Muscle of leg (tissue), 3 donors: ENCODE measurements at regions not wholly inside any gene's neighbourhood (a gene's known extent, or its start where the extent isn't known, plus 50 kb on each side); places are given as distances from the start of the nearest gene placed in this dataset.

Source experiments
- DNase-seq: peaks from one replicate; pipeline ENCODE4 v3.0.0; 2013
- H3K27ac ChIP-seq: one replicate; pipeline ENCODE4 v1.5.1; 2013; ENCODE audit warnings: mild to moderate bottlenecking, low read length, control low read depth
- H3K27me3 ChIP-seq: one replicate; pipeline ENCODE4 v1.6.1; 2013; ENCODE audit warnings: low read length; ENCODE audit not compliant: control insufficient read depth, insufficient read depth
- H3K36me3 ChIP-seq: one replicate; pipeline ENCODE4 v1.6.1; 2013; ENCODE audit warnings: low read length; ENCODE audit not compliant: control insufficient read depth, insufficient read depth
- H3K4me1 ChIP-seq: one replicate; pipeline ENCODE4 v1.6.1; 2013; ENCODE audit warnings: low read length; ENCODE audit not compliant: control insufficient read depth, insufficient read depth
- H3K4me3 ChIP-seq: one replicate; pipeline ENCODE4 v1.5.1; 2013; ENCODE audit warnings: low read length, control low read depth
- H3K9me3 ChIP-seq: replicated peaks from 2 replicates; pipeline ENCODE4 v1.6.1; 2013; ENCODE audit warnings: low read depth, low read length; ENCODE audit not compliant: control insufficient read depth
- WGBS: methylation state at CpG from one replicate; pipeline ENCODE4 v1.1.5; 2013; ENCODE audit warnings: missing lambda C conversion rate; ENCODE audit not compliant: insufficient coverage; 5-methylcytosine and 5-hydroxymethylcytosine counted together

- no peak overlapping the region for H3K4me3 ChIP-seq
- H3K27me3 ChIP-seq, result no peaks in the 10 kb centered on the region
- no peak for DNase-seq
- WGBS, result no CpG with 5 or more reads among the region's 1 CpG
- H3K36me3 ChIP-seq, result no peaks in the 10 kb centered on the region
- no peaks in the 10 kb centered on the region for H3K9me3 ChIP-seq
- no peaks in the 10 kb centered on the region for H3K4me1 ChIP-seq
- H3K27ac ChIP-seq, result no peak overlapping the region
Measured at GRCh38 chr3:28924744-28925360, 356.0 kb upstream of the RBMS3 start.

DNA sequence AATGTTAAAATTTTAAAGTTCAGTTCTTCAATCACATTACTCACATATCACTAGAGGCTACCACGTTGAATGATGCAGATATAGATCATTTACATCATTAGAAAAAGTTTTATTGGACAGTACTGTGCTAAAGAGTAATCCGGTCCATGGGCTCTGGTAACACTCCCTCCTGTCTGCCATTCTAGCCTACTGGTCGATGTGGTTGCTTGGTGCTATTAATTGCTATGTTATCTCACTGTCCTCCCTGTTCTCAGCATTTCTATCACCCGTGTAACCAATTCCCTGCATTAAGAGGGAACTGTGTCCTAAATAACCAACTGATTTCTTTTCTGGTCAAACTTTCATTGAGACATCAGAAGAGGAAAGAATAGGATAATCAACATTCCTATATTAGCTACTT is 347.5 kb upstream of the RBMS3 start:
- no peak overlapping the region for H3K27ac ChIP-seq
- no peaks in the 10 kb centered on the region for H3K9me3 ChIP-seq
- no peak for DNase-seq
- H3K27me3 ChIP-seq, result no peaks in the 10 kb centered on the region
- H3K4me1 ChIP-seq, result no peaks in the 10 kb centered on the region
- WGBS, result no CpG with 5 or more reads among the region's 4 CpGs
- H3K36me3 ChIP-seq, result no peaks in the 10 kb centered on the region
- H3K4me3 ChIP-seq, result no peak overlapping the region

DNA sequence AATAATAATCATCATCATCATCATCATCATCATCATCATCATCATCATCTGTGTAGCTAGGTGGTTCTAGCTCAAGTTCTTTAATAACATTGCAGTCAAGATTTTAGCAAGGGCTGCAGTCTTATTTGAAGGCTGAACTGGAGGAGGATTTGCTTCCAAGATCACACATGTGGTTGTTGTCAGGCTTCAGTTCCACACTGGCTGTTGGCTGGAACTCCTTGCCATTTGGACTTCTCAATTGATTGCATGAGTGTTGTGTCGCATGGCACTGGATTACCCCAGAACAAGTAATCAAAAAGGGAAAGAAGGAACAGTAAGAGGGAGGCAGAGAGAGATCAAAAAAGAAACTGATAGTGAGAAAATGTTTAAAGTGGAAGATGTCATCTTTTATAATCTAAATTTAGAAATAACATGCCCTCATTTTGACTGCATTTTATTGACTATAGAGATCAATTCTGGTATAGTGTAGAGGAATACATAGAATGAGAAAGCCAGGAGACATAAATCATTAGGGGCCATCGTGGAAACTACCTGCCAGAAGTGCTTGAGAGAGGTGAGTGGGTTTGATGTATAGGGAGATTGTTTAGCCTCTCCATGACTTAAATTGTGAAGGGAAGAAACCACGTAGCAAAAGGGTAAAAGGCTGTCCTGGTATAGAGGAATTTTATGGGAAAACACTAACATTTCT is 346.6 kb upstream of the RBMS3 start:
- no peaks in the 10 kb centered on the region for H3K9me3 ChIP-seq
- H3K27ac ChIP-seq, result no peak overlapping the region
- no peaks in the 10 kb centered on the region for H3K36me3 ChIP-seq
- WGBS, result 43% methylated on average over 1 of the region's 3 CpGs
- no peaks in the 10 kb centered on the region for H3K27me3 ChIP-seq
- DNase-seq, result no peak
- no peaks in the 10 kb centered on the region for H3K4me1 ChIP-seq
- no peak overlapping the region for H3K4me3 ChIP-seq

GRCh38 chr3:28935146-28935545 is 345.7 kb upstream of the RBMS3 start:
- Histone ChIP-seq H3K9me3 (no peaks in the 10 kb centered on the region), H3K36me3 (no peaks in the 10 kb centered on the region), H3K27ac (no peak overlapping the region), H3K4me1 (no peaks in the 10 kb centered on the region), H3K27me3 (no peaks in the 10 kb centered on the region), H3K4me3 (no peak overlapping the region)
- DNase-seq, result no peak
- 43% methylated on average over 2 of the region's 2 CpGs for WGBS

- Histone ChIP-seq H3K36me3 (no peaks in the 10 kb centered on the region), H3K9me3 (no peaks in the 10 kb centered on the region), H3K27me3 (no peaks in the 10 kb centered on the region), H3K4me3 (no peak overlapping the region), H3K4me1 (peaks cover 6% of the 10 kb centered on the region), H3K27ac (no peak overlapping the region)
- no peak for DNase-seq
- no CpG with 5 or more reads among the region's 2 CpGs for WGBS
Measured at GRCh38 chr3:28936154-28936553, 344.7 kb upstream of the RBMS3 start.

- Histone ChIP-seq H3K36me3 (no peaks in the 10 kb centered on the region), H3K9me3 (no peaks in the 10 kb centered on the region), H3K4me3 (no peak overlapping the region), H3K27me3 (no peaks in the 10 kb centered on the region), H3K4me1 (peaks cover 6% of the 10 kb centered on the region), H3K27ac (no peak overlapping the region)
- peak; percentile 44 for DNase-seq
Measured at GRCh38 chr3:28940530-28940929, 340.3 kb upstream of the RBMS3 start.

- H3K4me3 ChIP-seq, result no peak overlapping the region
- no peak overlapping the region for H3K27ac ChIP-seq
- DNase-seq, result peak; percentile 12
- H3K27me3 ChIP-seq, result no peaks in the 10 kb centered on the region
- 67% methylated on average over 1 of the region's 1 CpG for WGBS
- peaks cover 6% of the 10 kb centered on the region for H3K4me1 ChIP-seq
- H3K36me3 ChIP-seq, result no peaks in the 10 kb centered on the region
- H3K9me3 ChIP-seq, result no peaks in the 10 kb centered on the region
Measured at GRCh38 chr3:28940994-28941393, 339.9 kb upstream of the RBMS3 start.

DNA sequence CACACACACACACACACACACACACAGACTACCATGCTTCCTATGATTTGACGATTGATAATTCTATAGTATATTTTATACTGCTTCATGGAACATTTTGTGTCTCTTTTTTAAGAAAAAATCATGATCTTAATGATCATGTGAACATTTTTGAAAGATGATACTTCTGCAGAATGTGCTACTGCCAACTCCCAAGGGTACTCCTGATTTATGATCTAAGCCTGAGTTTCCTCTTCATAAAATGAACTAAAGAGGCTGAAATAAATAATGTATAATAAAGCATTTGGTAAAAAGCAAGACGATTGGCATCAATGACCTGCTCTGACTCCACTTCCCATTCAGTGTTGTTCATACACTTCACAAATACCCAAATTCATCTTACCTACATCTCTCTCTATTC is 333.8 kb upstream of the RBMS3 start:
- peak; percentile 46 for DNase-seq
- no CpG with 5 or more reads among the region's 2 CpGs for WGBS
- no peaks in the 10 kb centered on the region for H3K4me1 ChIP-seq
- H3K4me3 ChIP-seq, result no peak overlapping the region
- H3K27ac ChIP-seq, result no peak overlapping the region
- H3K27me3 ChIP-seq, result no peaks in the 10 kb centered on the region
- H3K36me3 ChIP-seq, result no peaks in the 10 kb centered on the region
- no peaks in the 10 kb centered on the region for H3K9me3 ChIP-seq

GRCh38 chr3:28947751-28948150 is 333.1 kb upstream of the RBMS3 start:
- H3K4me3 ChIP-seq, result no peak overlapping the region
- no peaks in the 10 kb centered on the region for H3K27me3 ChIP-seq
- peak; percentile 90 for DNase-seq
- H3K27ac ChIP-seq, result no peak overlapping the region
- no peaks in the 10 kb centered on the region for H3K36me3 ChIP-seq
- no peaks in the 10 kb centered on the region for H3K4me1 ChIP-seq
- no peaks in the 10 kb centered on the region for H3K9me3 ChIP-seq
- no CpG with 5 or more reads among the region's 2 CpGs for WGBS

DNA sequence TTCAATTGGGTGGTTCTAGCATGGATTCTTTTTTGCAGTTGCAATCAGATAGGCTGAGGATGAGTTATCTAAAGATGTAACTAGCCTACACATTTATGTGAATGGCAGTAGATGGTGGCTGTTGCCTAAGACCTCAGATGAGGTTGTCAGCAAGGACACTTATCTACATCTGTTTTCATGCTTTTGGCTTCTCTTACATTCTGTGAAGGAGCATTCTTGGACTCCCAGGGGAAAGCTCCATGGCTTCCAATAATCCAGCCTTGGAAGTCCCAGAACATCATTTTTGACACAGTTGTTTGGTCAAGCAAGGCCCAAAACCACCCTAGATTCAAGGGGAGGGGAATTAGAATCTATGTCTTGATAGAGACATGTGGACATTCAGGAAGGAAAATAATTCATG is 332.2 kb upstream of the RBMS3 start:
- DNase-seq, result no peak

DNA sequence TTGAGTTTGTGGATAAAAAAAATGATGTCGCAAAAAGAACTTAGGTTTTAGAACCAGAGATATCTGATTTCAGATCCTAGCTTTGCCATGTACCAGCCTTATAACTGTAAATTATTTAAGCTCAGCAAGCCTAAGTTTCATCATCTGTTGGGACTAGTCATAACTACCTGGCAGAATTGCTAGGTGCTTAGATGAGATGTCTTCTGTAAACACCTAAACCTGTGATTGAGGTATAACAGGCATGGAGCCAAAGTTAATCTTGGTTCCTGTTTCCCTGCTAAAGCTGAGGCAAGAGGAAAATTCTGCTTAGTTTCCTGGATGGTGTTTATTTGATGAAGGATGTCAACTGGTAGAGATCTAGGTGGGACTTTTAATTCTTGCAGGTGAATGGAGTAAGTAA is 331.3 kb upstream of the RBMS3 start:
- DNase-seq, result no peak
- H3K36me3 ChIP-seq, result no peaks in the 10 kb centered on the region
- no peaks in the 10 kb centered on the region for H3K27me3 ChIP-seq
- H3K4me1 ChIP-seq, result no peaks in the 10 kb centered on the region
- H3K9me3 ChIP-seq, result no peaks in the 10 kb centered on the region
- no peak overlapping the region for H3K27ac ChIP-seq
- no CpG with 5 or more reads among the region's 1 CpG for whole genome bisulfite sequencing
- no peak overlapping the region for H3K4me3 ChIP-seq

More for the DNA sequence above, 332.2 kb upstream of the RBMS3 start:
- Histone ChIP-seq H3K36me3 (no peaks in the 10 kb centered on the region), H3K9me3 (no peaks in the 10 kb centered on the region), H3K4me3 (no peak overlapping the region), H3K27ac (no peak overlapping the region), H3K4me1 (no peaks in the 10 kb centered on the region), H3K27me3 (no peaks in the 10 kb centered on the region)
